ENCODE measurements at regions not wholly inside any gene's neighbourhood (a gene's known extent, or its start where the extent isn't known, plus 50 kb on each side); places are given as distances from the start of the nearest gene placed in this dataset.

- BruUV-seq (replicated peaks): no TSS peak
- in situ Hi-C loops (cut with HindIII; ENCODE audit: low pct_unique_long_range_greater_than_20kb, low sequenced_read_pairs): no loop called here
- POLR2A ChIA-PET: no interaction called here
These were observed 183.1 kb downstream of the CHST1 start for GRCh38 chr11:45482331-45482730.

GRCh38 chr11:45481026-45481425 is 184.4 kb downstream of the CHST1 start:
- Histone ChIP-seq H3K9me3 (ENCODE audit: control insufficient read depth, insufficient read depth, low read depth, low read length) (no peaks in the 10 kb centered on the region), H3K27ac (ENCODE audit: low read length) (no peak overlapping the region), H3K4me1 (ENCODE audit: control insufficient read depth, insufficient read depth, low read length) (no peaks in the 10 kb centered on the region; the same call in 1 of the 2 replicates), H3K27me3 (ENCODE audit: control insufficient read depth, insufficient read depth, low read length) (peaks cover 11% of the 10 kb centered on the region), H3K36me3 (ENCODE audit: control insufficient read depth, insufficient read depth, low read length) (no peaks in the 10 kb centered on the region), H3K4me3 (ENCODE audit: low read depth in 2 of 2, low read length in 2 of 2) (no peak overlapping the region)
- CTCF ChIA-PET: interaction anchor here (0.6 kb wide), 1 partner anchor 186 kb away, joined by 8 read pairs; no protein-coding TSS in a partner anchor
- ATAC-seq (no peak), DNase-seq (ENCODE audit: low read depth, low spot score) (no peak)
- in situ Hi-C loops (cut with HindIII; ENCODE audit: low pct_unique_long_range_greater_than_20kb, low sequenced_read_pairs): no loop called here
- intact Hi-C loops (cut with micrococcal nuclease; ENCODE audit: unreplicated experiment): no loop called here
- no peak for TF ChIP-seq SIN3A (IDR thresholded peaks at IDR 0.05; ENCODE audit: borderline replicate concordance, insufficient read depth, low read depth, low read length)
- TF ChIP-seq, protein P1, sequence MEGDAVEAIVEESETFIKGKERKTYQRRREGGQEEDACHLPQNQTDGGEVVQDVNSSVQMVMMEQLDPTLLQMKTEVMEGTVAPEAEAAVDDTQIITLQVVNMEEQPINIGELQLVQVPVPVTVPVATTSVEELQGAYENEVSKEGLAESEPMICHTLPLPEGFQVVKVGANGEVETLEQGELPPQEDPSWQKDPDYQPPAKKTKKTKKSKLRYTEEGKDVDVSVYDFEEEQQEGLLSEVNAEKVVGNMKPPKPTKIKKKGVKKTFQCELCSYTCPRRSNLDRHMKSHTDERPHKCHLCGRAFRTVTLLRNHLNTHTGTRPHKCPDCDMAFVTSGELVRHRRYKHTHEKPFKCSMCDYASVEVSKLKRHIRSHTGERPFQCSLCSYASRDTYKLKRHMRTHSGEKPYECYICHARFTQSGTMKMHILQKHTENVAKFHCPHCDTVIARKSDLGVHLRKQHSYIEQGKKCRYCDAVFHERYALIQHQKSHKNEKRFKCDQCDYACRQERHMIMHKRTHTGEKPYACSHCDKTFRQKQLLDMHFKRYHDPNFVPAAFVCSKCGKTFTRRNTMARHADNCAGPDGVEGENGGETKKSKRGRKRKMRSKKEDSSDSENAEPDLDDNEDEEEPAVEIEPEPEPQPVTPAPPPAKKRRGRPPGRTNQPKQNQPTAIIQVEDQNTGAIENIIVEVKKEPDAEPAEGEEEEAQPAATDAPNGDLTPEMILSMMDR (IDR thresholded peaks at IDR 0.05): no peak
- TF ChIP-seq, protein P2, sequence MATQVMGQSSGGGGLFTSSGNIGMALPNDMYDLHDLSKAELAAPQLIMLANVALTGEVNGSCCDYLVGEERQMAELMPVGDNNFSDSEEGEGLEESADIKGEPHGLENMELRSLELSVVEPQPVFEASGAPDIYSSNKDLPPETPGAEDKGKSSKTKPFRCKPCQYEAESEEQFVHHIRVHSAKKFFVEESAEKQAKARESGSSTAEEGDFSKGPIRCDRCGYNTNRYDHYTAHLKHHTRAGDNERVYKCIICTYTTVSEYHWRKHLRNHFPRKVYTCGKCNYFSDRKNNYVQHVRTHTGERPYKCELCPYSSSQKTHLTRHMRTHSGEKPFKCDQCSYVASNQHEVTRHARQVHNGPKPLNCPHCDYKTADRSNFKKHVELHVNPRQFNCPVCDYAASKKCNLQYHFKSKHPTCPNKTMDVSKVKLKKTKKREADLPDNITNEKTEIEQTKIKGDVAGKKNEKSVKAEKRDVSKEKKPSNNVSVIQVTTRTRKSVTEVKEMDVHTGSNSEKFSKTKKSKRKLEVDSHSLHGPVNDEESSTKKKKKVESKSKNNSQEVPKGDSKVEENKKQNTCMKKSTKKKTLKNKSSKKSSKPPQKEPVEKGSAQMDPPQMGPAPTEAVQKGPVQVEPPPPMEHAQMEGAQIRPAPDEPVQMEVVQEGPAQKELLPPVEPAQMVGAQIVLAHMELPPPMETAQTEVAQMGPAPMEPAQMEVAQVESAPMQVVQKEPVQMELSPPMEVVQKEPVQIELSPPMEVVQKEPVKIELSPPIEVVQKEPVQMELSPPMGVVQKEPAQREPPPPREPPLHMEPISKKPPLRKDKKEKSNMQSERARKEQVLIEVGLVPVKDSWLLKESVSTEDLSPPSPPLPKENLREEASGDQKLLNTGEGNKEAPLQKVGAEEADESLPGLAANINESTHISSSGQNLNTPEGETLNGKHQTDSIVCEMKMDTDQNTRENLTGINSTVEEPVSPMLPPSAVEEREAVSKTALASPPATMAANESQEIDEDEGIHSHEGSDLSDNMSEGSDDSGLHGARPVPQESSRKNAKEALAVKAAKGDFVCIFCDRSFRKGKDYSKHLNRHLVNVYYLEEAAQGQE (IDR thresholded peaks at IDR 0.05; ENCODE audit: insufficient read depth in 1 of 2, low read depth in 2 of 2, low read length in 1 of 2): no peak
- TF ChIP-seq POLR2AphosphoS5 (IDR thresholded peaks at IDR 0.05; ENCODE audit: low read depth, low read length): no peak
- no peak for TF ChIP-seq TCF7L2 (IDR thresholded peaks at IDR 0.05; ENCODE audit: low read depth, low read length)
- no TSS peak for BruUV-seq (replicated peaks)
- POLR2A ChIA-PET: no interaction called here

More at GRCh38 chr11:45482331-45482730, 183.1 kb downstream of the CHST1 start:
- DNase-seq (ENCODE audit: low read depth, low spot score): no peak
- CTCF ChIA-PET: no interaction called here
- no peaks in the 10 kb centered on the region for H3K36me3 ChIP-seq (ENCODE audit: control insufficient read depth, insufficient read depth, low read length)
- no peak overlapping the region for H3K4me3 ChIP-seq (ENCODE audit: low read depth in 2 of 2, low read length in 2 of 2)
- TF ChIP-seq, protein P2 (IDR thresholded peaks at IDR 0.05; ENCODE audit: insufficient read depth in 1 of 2, low read depth in 2 of 2, low read length in 1 of 2): no peak
- no peak for TF ChIP-seq SIN3A (IDR thresholded peaks at IDR 0.05; ENCODE audit: borderline replicate concordance, insufficient read depth, low read depth, low read length)
- TF ChIP-seq, protein P1 (IDR thresholded peaks at IDR 0.05): no peak
- no peak for TF ChIP-seq TCF7L2 (IDR thresholded peaks at IDR 0.05; ENCODE audit: low read depth, low read length)
- TF ChIP-seq POLR2AphosphoS5 (IDR thresholded peaks at IDR 0.05; ENCODE audit: low read depth, low read length): no peak
- no peak overlapping the region for H3K27ac ChIP-seq (ENCODE audit: low read length)
- ATAC-seq: no peak
- H3K27me3 ChIP-seq (ENCODE audit: control insufficient read depth, insufficient read depth, low read length): peaks cover 9% of the 10 kb centered on the region
- no peaks in the 10 kb centered on the region; the same call in 1 of the 2 replicates for H3K4me1 ChIP-seq (ENCODE audit: control insufficient read depth, insufficient read depth, low read length)
- intact Hi-C loops (cut with micrococcal nuclease; ENCODE audit: unreplicated experiment): no loop called here
- no peaks in the 10 kb centered on the region for H3K9me3 ChIP-seq (ENCODE audit: control insufficient read depth, insufficient read depth, low read depth, low read length)

All from Panc1 (cell line).